Activated CD4-positive, alpha-beta T cell treated with anti-CD3 and anti-CD28 coated beads, Interleukin-2, amount 50 U/mL, for 4 hours (primary cell): ENCODE measurements at regions not wholly inside any gene's neighbourhood (a gene's known extent, or its start where the extent isn't known, plus 50 kb on each side); places are given as distances from the start of the nearest gene placed in this dataset.
"Not testable (repeated sequence)": the region's sequence is repeated elsewhere in the genome, so short reads cannot be mapped to it uniquely, and the experiment has no call there.

Experiments used
- DNase-seq, 2 experiments: peaks; one replicate each; pipeline ENCODE4 v3.0.0-alpha.2; 2020

- DNase-seq = not testable (repeated sequence)
Observed at GRCh38 chr20:5386846-5387245, 70.1 kb upstream of the PROKR2 start.

DNA sequence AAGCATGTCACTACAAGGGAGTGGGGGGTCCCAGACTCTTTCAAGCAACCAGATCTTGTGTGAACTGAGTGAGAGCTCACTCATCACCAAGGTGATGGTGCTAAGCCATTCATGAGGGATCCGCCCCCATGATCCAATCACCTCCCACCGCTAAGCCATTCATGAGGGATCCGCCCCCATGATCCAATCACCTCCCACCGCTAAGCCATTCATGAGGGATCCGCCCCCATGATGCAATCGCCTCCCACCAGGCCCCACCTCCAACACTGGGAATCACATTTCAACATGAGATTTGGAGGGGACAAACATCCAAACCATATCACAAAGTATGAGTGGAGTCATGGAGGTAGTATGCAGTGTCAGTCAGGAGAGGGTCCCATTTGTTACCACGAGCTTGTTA is 64.8 kb upstream of the PROKR2 start:
- not testable (repeated sequence) for DNase-seq

- no peak for DNase-seq
Observed at GRCh38 chr20:5377484-5377883, 60.7 kb upstream of the PROKR2 start.

GRCh38 chr20:5376228-5376627 is 59.5 kb upstream of the PROKR2 start:
- no peak for DNase-seq

- DNase-seq = no peak
Observed at GRCh38 chr20:5374171-5374570, 57.4 kb upstream of the PROKR2 start.

DNA sequence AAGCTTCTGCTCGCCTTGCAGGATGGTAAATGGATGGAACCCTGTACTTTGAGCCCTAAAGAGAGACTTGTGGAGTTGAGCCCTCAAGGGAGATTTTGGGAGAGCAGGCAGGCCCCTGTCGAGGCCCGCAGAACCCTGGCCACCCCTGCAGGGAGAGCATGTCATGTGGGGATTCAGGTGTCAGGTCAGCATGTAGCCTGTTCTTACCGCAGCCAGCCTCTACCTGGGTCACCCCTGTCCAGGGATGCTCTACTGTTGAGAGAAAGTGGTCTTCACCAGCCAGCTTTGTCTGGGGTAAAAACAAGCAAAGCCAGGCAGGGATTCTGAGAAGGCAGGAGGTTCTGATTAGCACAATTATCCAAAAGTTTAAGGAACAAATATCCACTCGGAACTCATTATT is 55.6 kb upstream of the PROKR2 start:
- no peak for DNase-seq

GRCh38 chr20:5369629-5370028 is 52.9 kb upstream of the PROKR2 start:
- DNase-seq = no peak
